ENCODE measurements at regions not wholly inside any gene's neighbourhood (a gene's known extent, or its start where the extent isn't known, plus 50 kb on each side); places are given as distances from the start of the nearest gene placed in this dataset.

GRCh38 chr20:22701679-22702308 is 117.4 kb upstream of the FOXA2 start:
- TF ChIP-seq CTCF (IDR thresholded peaks at IDR 0.05; ENCODE audit: insufficient read depth, low read length, poor library complexity, severe bottlenecking): no peak
- no peak for TF ChIP-seq EZH2phosphoT487 (conservative IDR thresholded peaks at IDR 0.05; ENCODE audit: low read length)

Data from SU-DHL-6 (cell line).